AG04450 (cell line): ENCODE measurements at regions not wholly inside any gene's neighbourhood (a gene's known extent, or its start where the extent isn't known, plus 50 kb on each side); places are given as distances from the start of the nearest gene placed in this dataset.
A peak's percentile ranks its signal among the peaks of the same experiment; 100 is the strongest.

ENCODE experiments used
- CTCF ChIA-PET: fragments of 300-600, 350-600 bp; formaldehyde crosslinking; extraction: SDS; loops from one replicate; lab custom pipeline; 2022; ENCODE audit warnings: antibody characterized with exemption, inconsistent platforms; lab: Charles Lee
- POLR2A ChIA-PET: fragments of 350-600 bp; formaldehyde crosslinking; extraction: SDS; loops from one replicate; lab custom pipeline; 2021; ENCODE audit warnings: antibody characterized with exemption, inconsistent platforms; lab: Yijun Ruan, JAX
- DNase-seq: peaks from one replicate; pipeline ENCODE4 v3.0.0-alpha.2; 2011; ENCODE audit warnings: low read depth, low spot score
- H3K27ac ChIP-seq: one replicate; pipeline ENCODE4 v1.5.1; 2012; ENCODE audit warnings: low read depth, low read length, control low read depth
- H3K27me3 ChIP-seq: one replicate; pipeline ENCODE4 v1.6.0; 2012; ENCODE audit warnings: low read length; ENCODE audit not compliant: control insufficient read depth, insufficient read depth
- H3K4me3 ChIP-seq: 2 replicates; pipeline ENCODE4 v1.5.1; 2011; ENCODE audit warnings: mild to moderate bottlenecking, low read depth, low read length, control low read depth
- H3K9me3 ChIP-seq: 2 replicates; pipeline ENCODE4 v1.5.1; 2012; ENCODE audit warnings: low read length; ENCODE audit not compliant: control insufficient read depth, insufficient read depth
- TF ChIP-seq, protein P1 (sequence below): IDR thresholded peaks from 2 replicates; pipeline ENCODE4 v1.5.1; 2011; ENCODE audit warnings: low read depth, low read length, control low read depth, inconsistent platforms

DNA sequence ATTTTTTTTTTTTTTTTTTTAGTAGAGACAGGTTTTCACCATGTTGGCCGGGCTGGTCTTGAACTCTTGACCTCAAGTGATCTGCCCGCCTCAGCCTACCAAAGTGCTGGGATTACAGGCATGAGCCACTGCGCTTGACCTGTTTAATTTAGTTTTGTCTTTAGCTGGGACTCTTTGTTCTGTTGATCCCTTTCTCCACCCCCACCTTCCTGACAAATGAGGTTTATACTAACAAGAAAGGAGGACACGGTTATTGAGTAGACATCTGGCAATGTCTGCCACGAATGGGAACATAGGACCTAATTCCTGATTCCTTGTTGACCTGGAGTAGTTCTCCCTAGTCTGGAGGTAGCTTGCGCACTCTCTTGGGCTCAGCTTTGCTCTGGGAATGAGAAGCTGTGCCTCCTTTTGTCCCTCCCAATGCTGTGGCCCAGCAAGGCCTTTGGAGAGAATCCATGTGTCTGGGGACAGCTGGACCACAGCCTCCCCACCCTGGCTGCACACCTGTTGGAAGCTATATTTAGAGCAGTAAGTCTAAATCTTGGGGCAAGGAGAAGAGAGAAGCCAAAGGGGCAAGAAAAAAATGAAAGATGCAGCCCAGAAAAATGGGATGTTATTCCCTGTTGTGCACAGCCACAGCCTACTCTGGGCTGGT is 53.2 kb upstream of the ADPGK start:
- TF ChIP-seq, protein P1, sequence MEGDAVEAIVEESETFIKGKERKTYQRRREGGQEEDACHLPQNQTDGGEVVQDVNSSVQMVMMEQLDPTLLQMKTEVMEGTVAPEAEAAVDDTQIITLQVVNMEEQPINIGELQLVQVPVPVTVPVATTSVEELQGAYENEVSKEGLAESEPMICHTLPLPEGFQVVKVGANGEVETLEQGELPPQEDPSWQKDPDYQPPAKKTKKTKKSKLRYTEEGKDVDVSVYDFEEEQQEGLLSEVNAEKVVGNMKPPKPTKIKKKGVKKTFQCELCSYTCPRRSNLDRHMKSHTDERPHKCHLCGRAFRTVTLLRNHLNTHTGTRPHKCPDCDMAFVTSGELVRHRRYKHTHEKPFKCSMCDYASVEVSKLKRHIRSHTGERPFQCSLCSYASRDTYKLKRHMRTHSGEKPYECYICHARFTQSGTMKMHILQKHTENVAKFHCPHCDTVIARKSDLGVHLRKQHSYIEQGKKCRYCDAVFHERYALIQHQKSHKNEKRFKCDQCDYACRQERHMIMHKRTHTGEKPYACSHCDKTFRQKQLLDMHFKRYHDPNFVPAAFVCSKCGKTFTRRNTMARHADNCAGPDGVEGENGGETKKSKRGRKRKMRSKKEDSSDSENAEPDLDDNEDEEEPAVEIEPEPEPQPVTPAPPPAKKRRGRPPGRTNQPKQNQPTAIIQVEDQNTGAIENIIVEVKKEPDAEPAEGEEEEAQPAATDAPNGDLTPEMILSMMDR, result no peak
- H3K27me3 ChIP-seq, result peaks cover 5% of the 10 kb centered on the region
- no peak overlapping the region for H3K27ac ChIP-seq
- no peak for DNase-seq
- ChIA-PET CTCF (no interaction called here), POLR2A (interaction anchor here (0.7 kb wide), 1 partner anchor 14 kb away, joined by 6 read pairs; no protein-coding TSS in a partner anchor)
- no peak overlapping the region for H3K4me3 ChIP-seq
- no peaks in the 10 kb centered on the region for H3K9me3 ChIP-seq

DNA sequence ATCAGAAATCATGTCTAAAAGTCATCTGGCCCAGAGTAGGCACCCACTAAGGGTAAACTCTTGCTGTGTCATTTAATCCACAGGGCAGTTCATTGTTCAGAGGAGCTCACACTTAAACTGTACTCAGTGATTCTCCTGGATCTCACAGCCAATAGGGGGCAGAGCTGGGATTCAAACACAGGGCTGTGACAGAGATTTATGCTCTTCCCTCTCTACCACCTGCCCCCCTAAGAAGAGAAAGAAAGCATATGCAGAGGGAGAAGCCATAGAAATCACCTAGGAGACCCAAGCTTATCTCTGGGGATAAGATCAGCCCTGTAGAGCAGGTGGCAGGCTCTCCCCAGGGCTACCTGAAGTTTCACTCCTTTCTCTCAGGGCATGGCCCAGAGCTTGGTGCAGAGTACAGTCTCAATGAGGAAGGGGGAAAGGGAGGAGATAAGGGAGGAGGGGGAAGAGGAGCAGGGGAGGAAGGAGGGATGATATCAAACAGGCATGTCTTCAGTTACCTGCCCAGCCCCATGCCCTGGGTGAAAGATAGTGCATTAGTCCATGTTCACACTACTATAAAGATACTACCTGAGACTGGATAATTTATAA is 51.8 kb upstream of the ADPGK start:
- Histone ChIP-seq H3K27ac (no peak overlapping the region), H3K27me3 (peaks cover 5% of the 10 kb centered on the region), H3K4me3 (no peak overlapping the region), H3K9me3 (no peaks in the 10 kb centered on the region)
- TF ChIP-seq, protein P1, result 0 out of 2 replicates have a peak, but pooled peaks have one; percentile 6
- ChIA-PET CTCF (no interaction called here), POLR2A (no interaction called here)
- DNase-seq, result no peak

DNA sequence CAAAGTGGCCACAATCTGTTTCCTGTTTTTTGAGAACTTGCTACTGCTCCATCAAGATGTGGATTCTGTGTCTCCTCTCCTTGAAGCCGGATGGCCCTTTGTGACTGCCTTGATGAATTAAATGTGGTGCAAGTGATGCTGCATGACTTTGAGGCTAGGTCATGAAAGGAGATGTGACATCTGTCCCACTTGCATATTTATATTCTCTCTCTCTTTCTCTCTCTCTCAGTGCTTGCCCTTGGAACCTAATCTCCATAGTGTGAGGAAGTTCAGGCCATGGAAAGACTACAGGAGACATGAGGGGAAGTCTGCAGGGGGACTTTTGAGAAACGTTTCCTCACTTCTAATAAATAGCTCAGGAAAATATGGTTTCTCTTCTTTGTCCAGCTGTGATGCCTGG is 50.0 kb upstream of the ADPGK start:
- POLR2A ChIA-PET, result no interaction called here
- CTCF ChIA-PET, result no interaction called here
- H3K27ac ChIP-seq, result no peak overlapping the region

More for the DNA sequence above, 50.0 kb upstream of the ADPGK start:
- H3K9me3 ChIP-seq, result no peaks in the 10 kb centered on the region
- no peak overlapping the region for H3K4me3 ChIP-seq
- TF ChIP-seq, protein P1, result no peak
- DNase-seq, result no peak
- peaks cover 5% of the 10 kb centered on the region for H3K27me3 ChIP-seq
